NCI-H146 (cell line): ENCODE measurements at regions not wholly inside any gene's neighbourhood (a gene's known extent, or its start where the extent isn't known, plus 50 kb on each side); places are given as distances from the start of the nearest gene placed in this dataset.
"Not testable (repeated sequence)": the region's sequence is repeated elsewhere in the genome, so short reads cannot be mapped to it uniquely, and the experiment has no call there.

ENCODE experiments used
- DNase-seq: peaks from one replicate; lab custom pipeline; 2025; lab: John Stamatoyannopoulos, UW

DNA sequence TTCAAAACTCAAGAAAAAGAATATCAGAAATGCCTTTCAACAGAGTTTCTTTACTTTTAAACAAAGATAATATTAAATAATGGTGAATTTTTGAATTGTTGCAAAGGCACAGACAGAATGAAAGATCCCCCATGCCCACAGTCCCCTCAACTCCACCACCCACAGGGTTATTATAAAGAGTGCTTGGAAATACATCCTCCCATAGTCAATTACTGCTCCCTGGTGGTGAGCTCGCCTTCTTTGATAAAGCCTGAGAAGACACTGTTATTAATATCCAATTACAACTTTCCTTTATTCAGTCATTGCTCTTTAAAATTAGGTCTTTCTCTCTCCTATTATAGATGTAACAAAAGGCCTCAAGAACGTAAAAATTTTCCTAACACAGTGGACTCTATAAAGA lies 490.2 kb upstream of the RORB start:
- no peak for DNase-seq

- no peak for DNase-seq
These were observed 489.3 kb upstream of the RORB start for GRCh38 chr9:74007833-74008232.

GRCh38 chr9:74016004-74016403 lies 481.1 kb upstream of the RORB start:
- DNase-seq, result no peak

- no peak for DNase-seq
These were observed 471.7 kb upstream of the RORB start for GRCh38 chr9:74025402-74025925.

- DNase-seq, result no peak
These were observed 464.7 kb upstream of the RORB start for GRCh38 chr9:74032421-74032820.

- no peak for DNase-seq
These were observed 461.3 kb upstream of the RORB start for GRCh38 chr9:74035786-74036185.

DNA sequence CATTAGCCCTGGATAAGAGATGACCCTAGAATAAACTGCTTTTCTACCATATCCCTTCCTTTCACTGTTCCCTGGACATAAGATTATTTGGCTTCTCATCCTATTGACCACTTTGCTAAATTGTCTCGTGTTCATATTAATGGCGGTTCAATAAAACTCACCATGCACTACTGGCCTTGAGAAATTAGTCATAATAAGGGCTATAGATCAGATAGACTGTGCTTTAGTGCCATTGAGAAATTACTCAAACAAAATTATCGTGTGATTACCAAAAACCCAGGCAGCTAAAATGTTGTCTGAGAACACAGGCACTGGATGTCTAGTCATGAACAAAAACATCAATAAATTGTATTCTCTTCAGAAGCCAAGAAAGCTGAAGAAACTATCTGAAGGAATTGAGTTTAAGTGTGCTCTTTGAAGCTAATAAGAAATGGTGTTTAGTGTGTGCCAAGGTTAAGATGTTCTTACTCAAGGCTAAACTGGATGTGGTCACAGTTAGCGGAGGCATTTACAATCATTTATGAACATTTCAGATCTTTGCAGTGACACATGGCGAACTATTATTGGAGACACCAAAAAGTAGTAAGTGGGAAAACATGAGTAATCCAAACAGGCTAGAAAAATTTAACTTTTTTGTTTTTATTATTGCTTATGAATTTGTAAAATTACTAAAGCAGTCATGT lies 460.4 kb upstream of the RORB start:
- DNase-seq, result no peak

DNA sequence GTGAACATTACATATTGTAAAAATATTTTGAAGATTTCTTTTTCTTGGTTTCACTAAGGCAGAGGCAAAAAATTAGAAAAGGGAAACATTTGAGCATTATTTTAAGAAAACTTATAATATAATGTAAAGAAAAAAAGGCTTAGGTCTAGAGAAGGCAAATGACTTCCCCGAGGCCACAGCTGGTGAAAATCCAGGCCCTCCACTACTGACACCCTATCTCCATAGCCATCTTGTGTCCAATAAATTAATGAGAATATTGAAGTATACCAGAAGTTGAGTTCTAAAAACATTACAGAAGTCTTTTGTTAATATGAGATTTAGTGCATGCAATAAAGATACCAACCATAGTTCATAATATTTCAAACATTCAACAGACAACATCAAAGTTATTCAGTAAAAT lies 459.9 kb upstream of the RORB start:
- DNase-seq, result no peak

DNA sequence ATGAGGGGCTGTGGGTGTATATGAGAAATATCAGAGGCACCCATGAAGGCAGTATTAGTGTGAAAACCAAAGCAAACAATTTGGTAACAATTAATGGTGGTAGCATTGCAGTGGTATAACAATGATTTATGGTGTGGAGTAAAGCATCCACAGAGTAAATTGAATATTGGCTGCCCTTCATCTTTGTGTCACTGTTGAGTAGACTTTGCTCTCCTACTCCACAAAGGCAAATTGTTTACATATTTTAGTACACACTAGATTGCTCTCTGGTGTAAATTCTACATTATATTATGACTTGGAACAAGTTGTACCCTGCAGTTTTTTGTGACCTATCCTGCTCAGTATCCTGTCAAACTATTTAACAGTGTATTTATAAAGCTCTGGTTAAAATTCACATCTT lies 455.5 kb upstream of the RORB start:
- no peak for DNase-seq

DNA sequence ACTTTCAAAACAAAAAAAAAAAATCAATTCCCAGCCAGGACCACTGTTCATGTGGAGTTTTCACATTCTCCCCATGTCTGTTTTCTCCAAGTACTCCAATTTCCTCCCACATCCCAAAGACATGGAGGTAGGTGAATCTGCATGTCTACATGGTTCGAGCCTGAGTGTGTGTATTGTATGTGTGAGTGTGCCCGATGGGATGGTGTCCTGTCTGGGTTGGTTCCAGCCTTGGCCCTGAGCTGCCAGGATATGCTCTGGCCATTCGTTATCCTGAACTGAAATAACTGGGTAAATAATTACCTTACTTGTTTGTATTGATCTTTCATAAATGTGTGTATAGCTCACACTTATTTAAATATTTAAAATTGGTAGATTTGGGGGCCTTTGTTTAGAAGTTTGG lies 452.3 kb upstream of the RORB start:
- no peak for DNase-seq

- DNase-seq, result no peak
These were observed 441.1 kb upstream of the RORB start for GRCh38 chr9:74056023-74056422.

DNA sequence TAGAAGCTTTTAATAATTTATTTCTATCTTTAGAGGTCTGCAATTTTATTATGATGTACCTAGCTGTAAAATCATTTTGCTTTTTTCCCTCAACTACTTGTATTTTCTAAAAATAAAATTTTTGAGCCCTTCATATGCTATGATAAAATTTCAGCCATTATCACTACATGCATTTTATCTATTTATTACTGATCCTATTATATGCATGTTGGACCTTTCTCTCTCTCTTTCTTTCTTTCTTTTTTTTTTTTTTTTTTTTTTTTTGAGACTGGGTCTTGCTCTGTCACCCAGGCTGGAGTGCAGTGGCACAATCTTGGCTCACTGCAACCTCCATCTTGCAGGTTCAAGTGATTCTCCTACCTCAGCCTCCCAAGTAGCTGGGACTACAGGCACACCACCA lies 440.1 kb upstream of the RORB start:
- not testable (repeated sequence) for DNase-seq

DNA sequence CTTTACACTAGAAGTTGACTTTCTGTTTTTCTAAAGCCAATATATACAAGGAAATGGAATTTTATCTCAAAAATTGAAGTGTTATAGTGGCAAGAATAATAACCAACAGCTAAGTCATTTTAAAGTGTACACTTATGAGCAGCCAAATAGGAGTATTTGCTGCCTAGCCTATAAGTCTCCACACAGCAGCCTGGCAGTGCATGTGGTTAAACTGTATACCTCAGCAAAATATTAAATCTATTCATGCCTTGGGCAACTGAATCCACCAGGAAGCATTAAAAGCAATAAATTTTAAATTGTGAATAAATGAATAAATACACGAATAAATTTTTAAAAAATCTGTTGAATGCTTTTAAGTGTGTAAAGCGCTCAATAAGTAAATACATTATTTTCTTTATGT lies 432.4 kb upstream of the RORB start:
- no peak for DNase-seq

DNA sequence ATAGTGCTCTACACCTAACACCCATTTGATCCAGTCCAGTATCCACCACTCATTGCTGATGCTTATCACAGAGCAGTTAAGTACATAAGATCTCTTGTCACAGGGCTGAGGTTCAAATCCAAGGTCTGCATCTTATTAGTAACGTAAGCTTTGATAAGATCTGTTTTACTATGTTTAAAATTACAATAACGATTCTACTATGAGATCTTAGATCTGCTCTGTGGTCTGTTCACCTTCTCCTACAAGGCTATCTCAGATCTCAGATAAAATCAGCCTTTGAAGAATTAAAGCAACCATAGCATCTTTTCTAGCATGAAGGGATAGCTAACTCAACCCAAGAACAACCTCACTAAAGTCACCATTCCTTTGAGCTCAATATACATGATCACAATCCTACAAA lies 431.0 kb upstream of the RORB start:
- DNase-seq, result no peak

- DNase-seq, result no peak
These were observed 430.5 kb upstream of the RORB start for GRCh38 chr9:74066605-74067004.

DNA sequence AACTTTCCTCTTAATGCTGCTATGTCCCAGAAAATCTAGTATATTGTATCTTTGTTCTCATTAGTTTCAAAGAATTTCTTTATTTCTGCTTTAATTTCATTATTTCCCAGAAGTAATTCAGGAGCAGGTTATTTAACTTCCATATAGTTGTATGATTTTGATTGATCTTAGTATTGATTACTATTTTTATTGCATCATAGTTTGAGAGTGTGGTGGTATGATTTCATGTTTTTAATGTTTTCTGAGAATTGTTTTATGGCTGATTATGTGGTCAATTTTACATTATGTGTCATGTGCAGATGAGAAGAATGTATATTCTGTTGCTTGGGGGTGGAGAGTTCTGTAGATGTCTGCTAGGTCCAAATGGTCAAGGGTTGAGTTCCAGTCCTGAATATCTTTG lies 425.6 kb upstream of the RORB start:
- DNase-seq, result no peak

- DNase-seq, result no peak
These were observed 423.2 kb upstream of the RORB start for GRCh38 chr9:74073897-74074296.

DNA sequence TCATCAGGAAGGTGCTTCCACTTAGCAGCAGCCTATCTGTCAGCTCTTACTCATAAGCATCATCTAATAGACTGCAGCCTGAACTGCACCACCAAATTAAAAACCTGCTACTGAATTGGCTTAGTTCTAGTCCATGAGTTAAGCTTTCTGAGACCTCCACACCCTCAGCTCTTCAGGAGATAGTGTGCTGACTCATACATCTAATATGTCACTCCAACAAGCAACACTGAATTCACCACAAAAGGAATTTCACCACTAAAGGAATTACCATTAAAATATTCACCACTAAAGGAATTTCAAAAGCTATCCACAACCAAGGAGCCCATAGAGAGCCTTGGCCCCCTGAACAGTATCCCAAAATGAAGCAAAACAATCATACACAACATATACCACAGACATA lies 418.5 kb upstream of the RORB start:
- DNase-seq, result no peak

DNA sequence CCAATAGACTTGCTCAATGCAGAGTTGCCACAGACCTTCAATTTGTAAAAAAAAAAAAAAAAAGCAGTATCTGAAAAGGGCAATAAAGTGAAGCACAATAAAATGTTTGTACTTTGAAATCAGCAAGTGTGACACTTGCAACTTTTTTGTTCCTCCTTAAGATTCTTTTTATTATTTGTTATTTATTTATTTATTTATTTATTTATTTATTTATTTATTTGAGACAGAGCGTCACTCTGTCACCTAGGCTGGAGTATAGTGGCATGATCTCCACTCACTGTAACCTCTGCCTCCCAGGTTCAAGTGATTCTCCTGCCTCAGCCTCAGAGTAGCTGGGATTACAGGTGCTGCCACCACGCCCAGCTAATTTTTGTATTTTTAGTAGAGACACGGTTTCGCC lies 416.5 kb upstream of the RORB start:
- not testable (repeated sequence) for DNase-seq

- DNase-seq, result no peak
These were observed 413.3 kb upstream of the RORB start for GRCh38 chr9:74083681-74084433.

DNA sequence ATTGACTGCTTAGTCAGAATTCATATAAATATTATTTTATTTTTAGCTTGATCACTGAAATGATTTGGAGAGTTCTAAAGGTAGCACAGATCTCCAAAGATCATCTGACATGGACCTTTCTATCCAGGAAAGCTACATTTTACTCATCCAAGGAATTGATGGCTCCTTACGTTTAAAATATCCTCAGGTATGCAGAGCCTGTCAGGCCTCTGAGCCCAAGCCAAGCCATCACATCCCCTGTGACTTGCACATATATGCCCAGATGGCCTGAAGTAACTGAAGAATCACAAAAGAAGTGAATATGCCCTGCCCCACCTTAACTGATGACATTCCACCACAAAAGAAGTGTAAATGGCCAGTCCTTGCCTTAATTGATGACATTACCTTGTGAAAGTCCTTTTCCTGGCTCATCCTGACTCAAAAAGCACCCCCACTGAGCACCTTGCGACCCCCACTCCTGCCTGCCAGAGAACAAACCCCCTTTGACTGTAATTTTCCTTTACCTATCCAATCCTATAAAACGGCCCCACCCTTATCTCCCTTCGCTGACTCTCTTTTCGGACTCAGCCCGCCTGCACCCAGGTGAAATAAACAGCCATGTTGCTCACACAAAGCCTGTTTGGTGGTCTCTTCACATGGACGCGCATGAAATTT lies 411.6 kb upstream of the RORB start:
- not testable (repeated sequence) for DNase-seq

DNA sequence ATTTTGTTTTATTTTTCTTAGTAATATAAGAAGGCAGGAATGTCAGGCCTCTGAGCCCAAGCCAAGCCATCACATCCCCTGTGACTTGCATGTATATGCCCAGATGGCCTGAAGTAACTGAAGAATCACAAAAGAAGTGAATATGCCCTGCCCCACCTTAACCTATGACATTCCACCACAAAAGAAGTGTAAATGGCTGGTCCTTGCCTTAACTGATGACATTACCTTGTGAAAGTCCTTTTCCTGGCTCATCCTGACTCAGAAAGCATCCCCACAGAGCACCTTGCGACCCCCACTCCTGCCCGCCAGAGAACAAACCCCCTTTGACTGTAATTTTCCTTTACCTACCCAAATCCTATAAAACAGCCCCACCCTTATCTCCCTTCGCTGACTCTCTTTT lies 406.2 kb upstream of the RORB start:
- not testable (repeated sequence) for DNase-seq

DNA sequence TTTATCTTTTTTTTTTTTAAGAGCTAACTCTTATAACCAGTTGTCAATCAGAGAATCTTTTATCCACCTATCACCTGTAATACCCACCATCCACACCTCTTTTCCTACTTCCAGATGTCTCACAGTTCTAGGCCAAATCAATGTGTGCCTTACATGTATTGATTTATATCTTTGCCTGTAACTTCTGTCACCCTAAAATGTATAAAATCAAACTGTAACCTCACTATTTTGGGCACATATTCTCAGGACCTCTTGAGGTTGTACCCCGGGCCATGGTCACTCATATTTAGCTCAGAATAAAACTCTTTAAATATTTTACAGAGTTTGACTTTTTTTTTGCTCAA lies 404.7 kb upstream of the RORB start:
- no peak for DNase-seq
